ENCODE measurements at regions not wholly inside any gene's neighbourhood (a gene's known extent, or its start where the extent isn't known, plus 50 kb on each side); places are given as distances from the start of the nearest gene placed in this dataset.
A peak's percentile ranks its signal among the peaks of the same experiment; 100 is the strongest.

DNA sequence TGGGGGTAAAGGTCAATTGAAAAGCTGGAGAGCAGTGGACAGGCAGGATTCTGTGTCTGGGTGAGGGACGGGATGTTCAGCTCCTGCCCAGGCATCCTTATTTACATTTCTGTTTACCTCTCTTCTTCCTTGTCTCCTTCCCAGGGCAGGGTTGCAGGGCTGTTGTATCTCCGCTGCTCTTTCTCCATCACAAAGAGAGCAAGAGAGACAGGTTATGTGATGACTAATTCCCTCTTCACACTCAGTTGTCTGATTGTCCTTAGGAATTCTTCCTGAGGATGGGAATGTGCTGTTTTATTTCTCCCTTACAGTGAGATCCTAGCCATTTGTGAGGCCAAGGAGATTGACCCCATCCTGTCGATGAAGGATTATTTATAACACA lies 104.9 kb downstream of the VPREB1 start:
- TF ChIP-seq, protein P1, sequence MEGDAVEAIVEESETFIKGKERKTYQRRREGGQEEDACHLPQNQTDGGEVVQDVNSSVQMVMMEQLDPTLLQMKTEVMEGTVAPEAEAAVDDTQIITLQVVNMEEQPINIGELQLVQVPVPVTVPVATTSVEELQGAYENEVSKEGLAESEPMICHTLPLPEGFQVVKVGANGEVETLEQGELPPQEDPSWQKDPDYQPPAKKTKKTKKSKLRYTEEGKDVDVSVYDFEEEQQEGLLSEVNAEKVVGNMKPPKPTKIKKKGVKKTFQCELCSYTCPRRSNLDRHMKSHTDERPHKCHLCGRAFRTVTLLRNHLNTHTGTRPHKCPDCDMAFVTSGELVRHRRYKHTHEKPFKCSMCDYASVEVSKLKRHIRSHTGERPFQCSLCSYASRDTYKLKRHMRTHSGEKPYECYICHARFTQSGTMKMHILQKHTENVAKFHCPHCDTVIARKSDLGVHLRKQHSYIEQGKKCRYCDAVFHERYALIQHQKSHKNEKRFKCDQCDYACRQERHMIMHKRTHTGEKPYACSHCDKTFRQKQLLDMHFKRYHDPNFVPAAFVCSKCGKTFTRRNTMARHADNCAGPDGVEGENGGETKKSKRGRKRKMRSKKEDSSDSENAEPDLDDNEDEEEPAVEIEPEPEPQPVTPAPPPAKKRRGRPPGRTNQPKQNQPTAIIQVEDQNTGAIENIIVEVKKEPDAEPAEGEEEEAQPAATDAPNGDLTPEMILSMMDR (IDR thresholded peaks at IDR 0.05; ENCODE audit: low read length, missing control alignments) = no peak
- no peak overlapping the region for H3K4me3 ChIP-seq (replicated peaks; ENCODE audit: low read depth, low read length)
- no peak for DNase-seq (ENCODE audit: low read depth)

DNA sequence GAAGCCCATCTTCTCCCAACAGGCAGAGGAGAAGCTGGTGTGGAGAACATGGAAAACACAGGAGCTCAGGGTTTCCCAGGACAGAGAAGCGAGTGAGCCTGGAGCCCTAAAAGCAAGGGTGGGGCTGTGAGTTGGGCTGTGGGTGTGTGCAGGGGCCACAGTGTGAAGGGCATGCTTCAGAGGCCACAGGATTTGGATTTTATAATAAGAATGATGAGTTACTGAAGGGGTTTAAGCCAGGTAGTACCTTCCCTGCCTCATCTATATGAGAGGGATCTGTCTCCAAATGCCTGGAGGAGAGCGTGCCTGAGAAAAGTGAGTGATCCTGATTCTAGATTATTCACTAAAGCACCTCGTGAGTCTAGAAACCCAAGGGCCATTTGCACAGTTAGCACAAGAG lies 106.8 kb downstream of the VPREB1 start:
- no peak for DNase-seq (ENCODE audit: low read depth)
- TF ChIP-seq, protein P1 (IDR thresholded peaks at IDR 0.05; ENCODE audit: low read length, missing control alignments) = no peak
- no peak overlapping the region for H3K4me3 ChIP-seq (replicated peaks; ENCODE audit: low read depth, low read length)

DNA sequence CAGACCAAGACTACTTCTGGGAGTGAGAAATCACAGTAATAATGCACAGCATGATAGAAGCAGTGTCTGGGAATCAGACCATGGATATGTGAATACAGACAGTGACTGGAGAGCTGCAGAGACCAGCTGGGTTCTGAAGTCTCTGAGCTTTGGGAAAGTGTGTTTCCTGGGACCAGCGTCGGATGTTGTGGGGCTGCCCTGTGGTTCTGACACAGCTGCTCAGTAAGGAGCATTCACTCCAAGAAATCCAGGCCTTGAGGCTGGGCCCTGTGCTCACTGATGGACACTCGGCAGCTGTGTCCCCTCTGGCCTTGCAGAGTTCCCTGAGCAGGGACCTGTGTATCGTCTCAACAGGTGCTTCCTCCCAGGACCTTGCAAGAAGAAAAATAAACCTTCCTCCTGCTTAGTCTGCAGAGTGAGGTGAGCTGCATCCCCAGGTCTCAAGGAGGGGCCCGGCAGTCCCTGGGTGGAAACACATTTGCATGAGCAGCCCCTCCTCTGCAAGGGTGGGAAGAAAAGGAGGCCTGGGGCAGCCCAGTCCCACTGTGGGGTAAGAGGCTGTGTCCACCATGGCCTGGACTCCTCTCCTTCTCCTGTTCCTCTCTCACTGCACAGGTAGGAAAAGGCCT lies 107.9 kb downstream of the VPREB1 start:
- TF ChIP-seq, protein P1 (IDR thresholded peaks at IDR 0.05; ENCODE audit: low read length, missing control alignments) = no peak
- DNase-seq (ENCODE audit: low read depth) = no peak
- H3K4me3 ChIP-seq (replicated peaks; ENCODE audit: low read depth, low read length) = no peak overlapping the region

DNA sequence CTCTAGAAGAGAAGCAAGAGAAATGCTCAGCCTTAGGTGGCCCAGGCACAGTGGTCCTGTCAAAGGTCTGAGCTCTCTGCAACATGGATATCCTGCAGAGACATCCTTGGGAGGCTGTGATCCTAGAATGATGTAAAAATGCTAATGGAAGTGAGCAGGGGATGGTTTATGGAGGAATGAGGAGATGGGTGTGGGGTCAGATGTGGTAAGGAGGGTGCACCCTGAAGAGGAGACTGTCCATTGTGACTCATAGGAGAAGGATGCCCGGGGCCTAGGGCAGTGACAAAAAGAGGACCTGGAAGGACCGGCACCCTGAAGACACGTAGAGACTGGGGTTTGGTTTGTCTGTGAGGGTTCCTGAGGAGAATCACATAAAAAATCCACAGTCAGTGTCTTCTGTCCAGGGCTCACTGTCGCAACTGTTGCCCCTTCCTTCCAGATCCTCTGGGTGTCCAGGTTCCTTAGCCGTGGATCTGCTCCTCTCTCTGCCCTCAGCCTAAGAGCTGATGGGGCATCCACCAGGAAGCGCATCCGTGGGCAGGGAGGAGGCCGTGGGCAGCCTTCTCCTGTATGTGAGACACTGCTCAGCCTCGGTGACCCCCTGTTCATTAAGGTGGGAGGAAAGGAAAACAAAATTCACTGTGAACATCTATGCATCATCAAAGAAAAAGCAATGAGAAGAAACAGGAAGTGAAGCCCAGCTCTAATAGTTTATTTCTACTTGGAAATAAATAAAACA lies 110.7 kb downstream of the VPREB1 start:
- TF ChIP-seq, protein P1 (IDR thresholded peaks at IDR 0.05; ENCODE audit: low read length, missing control alignments) = no peak
- no peak overlapping the region for H3K4me3 ChIP-seq (replicated peaks; ENCODE audit: low read depth, low read length)
- no peak for DNase-seq (ENCODE audit: low read depth)

DNA sequence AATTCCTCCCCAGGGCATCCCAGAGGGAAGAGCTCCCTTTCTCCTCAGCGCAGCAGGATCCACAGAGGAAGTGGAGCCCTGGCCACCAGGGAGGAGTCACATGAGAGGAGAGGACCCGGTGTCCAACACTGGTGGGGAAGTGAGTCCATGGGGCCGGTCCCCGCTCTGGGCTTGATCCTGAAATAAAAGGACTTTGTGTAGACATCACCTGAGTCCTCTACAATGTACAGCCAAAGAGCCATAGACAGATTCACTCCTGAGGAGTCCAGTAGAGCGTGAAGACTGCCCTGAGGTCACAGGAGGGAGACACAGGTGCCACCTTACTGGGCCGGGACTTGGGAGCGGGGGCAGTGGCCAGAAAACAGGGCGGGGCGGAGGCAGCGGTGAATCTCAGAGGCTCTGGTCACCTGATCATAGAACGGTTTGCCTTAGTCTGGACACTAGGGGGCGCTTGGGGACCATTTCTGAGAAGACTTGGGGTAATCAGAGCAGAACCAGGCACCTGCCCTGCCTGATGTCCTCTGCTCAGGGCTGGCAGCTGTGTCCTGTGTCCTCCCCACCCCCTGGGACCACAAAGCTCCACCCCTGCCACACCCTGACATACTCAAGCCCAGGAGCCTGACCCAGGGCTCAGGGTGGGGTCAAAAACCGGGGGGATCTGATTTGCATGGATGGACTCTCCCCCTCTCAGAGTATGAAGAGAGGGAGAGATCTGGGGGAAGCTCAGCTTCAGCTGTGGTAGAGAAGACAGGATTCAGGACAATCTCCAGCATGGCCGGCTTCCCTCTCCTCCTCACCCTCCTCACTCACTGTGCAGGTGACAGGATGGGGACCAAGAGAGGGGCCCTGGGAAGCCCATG lies 112.7 kb downstream of the VPREB1 start:
- H3K4me3 ChIP-seq (replicated peaks; ENCODE audit: low read depth, low read length) = no peak overlapping the region
- DNase-seq (ENCODE audit: low read depth) = peak; percentile 66
- TF ChIP-seq, protein P1 (IDR thresholded peaks at IDR 0.05; ENCODE audit: low read length, missing control alignments) = peak; percentile 75

DNA sequence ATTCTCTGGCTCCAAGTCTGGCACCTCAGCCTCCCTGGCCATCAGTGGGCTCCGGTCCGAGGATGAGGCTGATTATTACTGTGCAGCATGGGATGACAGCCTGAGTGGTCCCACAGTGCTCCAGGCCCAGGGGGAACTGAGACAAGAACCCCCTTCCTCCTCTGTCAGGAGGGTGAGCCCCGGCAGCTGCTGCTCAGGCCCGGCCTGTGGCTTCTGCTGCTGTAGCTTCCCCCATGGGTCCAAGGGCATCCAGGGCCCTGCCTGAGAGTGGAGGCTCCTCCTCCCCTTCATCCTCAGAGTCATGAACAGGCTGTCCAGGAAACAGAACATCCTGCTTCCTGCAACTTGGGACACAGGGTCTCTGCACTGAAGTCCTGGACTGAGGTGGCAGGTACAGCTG lies 113.6 kb downstream of the VPREB1 start:
- TF ChIP-seq, protein P1 (IDR thresholded peaks at IDR 0.05; ENCODE audit: low read length, missing control alignments) = no peak
- DNase-seq (ENCODE audit: low read depth) = no peak
- no peak overlapping the region for H3K4me3 ChIP-seq (replicated peaks; ENCODE audit: low read depth, low read length)
